GM19043 (cell line): ENCODE measurements at regions not wholly inside any gene's neighbourhood (a gene's known extent, or its start where the extent isn't known, plus 50 kb on each side); places are given as distances from the start of the nearest gene placed in this dataset.
"Not testable (repeated sequence)": the region's sequence is repeated elsewhere in the genome, so short reads cannot be mapped to it uniquely, and the experiment has no call there.

Experiments
- ATAC-seq: cut with Tn5 transposase; IDR thresholded peaks from one replicate; pipeline ENCODE4 v1.9.1; 2021; ENCODE audit warnings: low read depth; ENCODE audit not compliant: unreplicated experiment

- not testable (repeated sequence) for ATAC-seq
These were observed 618.3 kb upstream of the CBLB start for GRCh38 chr3:106486945-106487639.

GRCh38 chr3:106488331-106488730, 619.5 kb upstream of the CBLB start:
- ATAC-seq, result no peak

GRCh38 chr3:106491796-106492195, 623.0 kb upstream of the CBLB start:
- no peak for ATAC-seq

GRCh38 chr3:106508331-106508893, 639.6 kb upstream of the CBLB start:
- ATAC-seq, result no peak

GRCh38 chr3:106510206-106510605, 641.4 kb upstream of the CBLB start:
- no peak for ATAC-seq

- ATAC-seq, result no peak
These were observed 644.0 kb upstream of the CBLB start for GRCh38 chr3:106512846-106513245.

- ATAC-seq, result peak; percentile 62
These were observed 645.6 kb upstream of the CBLB start for GRCh38 chr3:106514431-106514830.

GRCh38 chr3:106518516-106518915, 649.7 kb upstream of the CBLB start:
- ATAC-seq, result no peak

GRCh38 chr3:106522397-106522796, 653.6 kb upstream of the CBLB start:
- ATAC-seq, result no peak

GRCh38 chr3:106528932-106529331, 660.1 kb upstream of the CBLB start:
- ATAC-seq, result no peak

- no peak for ATAC-seq
These were observed 660.9 kb upstream of the CBLB start for GRCh38 chr3:106529738-106530137.

GRCh38 chr3:106530367-106530766, 661.6 kb upstream of the CBLB start:
- ATAC-seq, result no peak

- not testable (repeated sequence) for ATAC-seq
These were observed 663.0 kb upstream of the CBLB start for GRCh38 chr3:106531771-106532329.

- no peak for ATAC-seq
These were observed 664.4 kb upstream of the CBLB start for GRCh38 chr3:106533093-106533787.

GRCh38 chr3:106533788-106534160, 665.0 kb upstream of the CBLB start:
- no peak for ATAC-seq

- ATAC-seq, result no peak
These were observed 665.4 kb upstream of the CBLB start for GRCh38 chr3:106534206-106534605.

GRCh38 chr3:106540743-106541142, 671.9 kb upstream of the CBLB start:
- ATAC-seq, result no peak

- no peak for ATAC-seq
These were observed 673.4 kb upstream of the CBLB start for GRCh38 chr3:106542101-106542769.

GRCh38 chr3:106552351-106553043, 683.7 kb upstream of the CBLB start:
- no peak for ATAC-seq

GRCh38 chr3:106560451-106560966, 691.7 kb upstream of the CBLB start:
- no peak for ATAC-seq
